ENCODE measurements at regions not wholly inside any gene's neighbourhood (a gene's known extent, or its start where the extent isn't known, plus 50 kb on each side); places are given as distances from the start of the nearest gene placed in this dataset.

DNA sequence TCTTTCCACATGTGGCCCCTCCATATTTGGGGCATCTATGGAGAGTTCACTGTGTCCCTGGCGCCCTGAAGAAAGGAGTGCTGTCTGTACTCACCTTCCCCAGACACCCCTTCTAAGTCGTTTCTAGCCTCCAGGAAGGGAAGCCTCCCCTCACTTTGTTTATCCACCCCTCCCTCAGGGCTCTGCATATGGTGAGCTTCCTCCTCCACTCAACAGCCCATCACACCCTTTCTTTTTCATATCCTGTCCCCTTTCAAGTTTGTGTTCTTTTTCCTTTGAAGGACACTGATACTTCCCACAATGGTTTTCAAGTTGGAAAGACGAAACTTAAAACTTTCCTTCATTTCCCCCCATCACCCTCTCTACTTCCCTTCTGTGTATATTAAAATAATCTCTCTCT is 291.4 kb upstream of the POU3F3 start:
- no peak for DNase-seq (ENCODE audit: low read depth)

GRCh38 chr2:104563398-104563996 is 290.4 kb upstream of the POU3F3 start:
- no peak for DNase-seq (ENCODE audit: low read depth)
- TF ChIP-seq, protein P1, sequence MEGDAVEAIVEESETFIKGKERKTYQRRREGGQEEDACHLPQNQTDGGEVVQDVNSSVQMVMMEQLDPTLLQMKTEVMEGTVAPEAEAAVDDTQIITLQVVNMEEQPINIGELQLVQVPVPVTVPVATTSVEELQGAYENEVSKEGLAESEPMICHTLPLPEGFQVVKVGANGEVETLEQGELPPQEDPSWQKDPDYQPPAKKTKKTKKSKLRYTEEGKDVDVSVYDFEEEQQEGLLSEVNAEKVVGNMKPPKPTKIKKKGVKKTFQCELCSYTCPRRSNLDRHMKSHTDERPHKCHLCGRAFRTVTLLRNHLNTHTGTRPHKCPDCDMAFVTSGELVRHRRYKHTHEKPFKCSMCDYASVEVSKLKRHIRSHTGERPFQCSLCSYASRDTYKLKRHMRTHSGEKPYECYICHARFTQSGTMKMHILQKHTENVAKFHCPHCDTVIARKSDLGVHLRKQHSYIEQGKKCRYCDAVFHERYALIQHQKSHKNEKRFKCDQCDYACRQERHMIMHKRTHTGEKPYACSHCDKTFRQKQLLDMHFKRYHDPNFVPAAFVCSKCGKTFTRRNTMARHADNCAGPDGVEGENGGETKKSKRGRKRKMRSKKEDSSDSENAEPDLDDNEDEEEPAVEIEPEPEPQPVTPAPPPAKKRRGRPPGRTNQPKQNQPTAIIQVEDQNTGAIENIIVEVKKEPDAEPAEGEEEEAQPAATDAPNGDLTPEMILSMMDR (conservative IDR thresholded peaks at IDR 0.05; ENCODE audit: low read depth, low read length): no peak
- H3K4me3 ChIP-seq (ENCODE audit: low read length): no peak overlapping the region

More for the DNA sequence above, 291.4 kb upstream of the POU3F3 start:
- H3K4me3 ChIP-seq (ENCODE audit: low read length): no peak overlapping the region
- TF ChIP-seq, protein P1 (conservative IDR thresholded peaks at IDR 0.05; ENCODE audit: low read depth, low read length): no peak

DNA sequence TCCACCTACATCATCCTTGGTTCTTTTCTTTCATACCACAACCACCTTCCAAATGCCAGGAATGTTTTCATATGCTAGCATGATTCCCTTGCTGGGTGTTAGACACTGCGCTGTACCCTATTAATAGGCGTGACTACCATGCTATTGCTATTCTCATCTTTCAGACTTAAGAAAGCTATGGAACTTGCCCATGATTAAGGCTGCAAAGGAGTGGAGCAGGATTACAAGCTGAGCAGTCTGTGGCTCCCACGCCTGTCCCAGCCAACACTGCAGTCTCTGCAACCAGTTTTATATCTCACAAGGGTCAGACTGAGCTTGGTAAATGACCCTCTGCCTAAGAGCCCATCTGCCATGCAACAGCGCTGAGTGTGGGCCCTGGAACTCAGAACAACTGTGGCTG is 285.7 kb upstream of the POU3F3 start:
- TF ChIP-seq, protein P1 (conservative IDR thresholded peaks at IDR 0.05; ENCODE audit: low read depth, low read length): no peak
- DNase-seq (ENCODE audit: low read depth): no peak
- no peak overlapping the region for H3K4me3 ChIP-seq (ENCODE audit: low read length)

DNA sequence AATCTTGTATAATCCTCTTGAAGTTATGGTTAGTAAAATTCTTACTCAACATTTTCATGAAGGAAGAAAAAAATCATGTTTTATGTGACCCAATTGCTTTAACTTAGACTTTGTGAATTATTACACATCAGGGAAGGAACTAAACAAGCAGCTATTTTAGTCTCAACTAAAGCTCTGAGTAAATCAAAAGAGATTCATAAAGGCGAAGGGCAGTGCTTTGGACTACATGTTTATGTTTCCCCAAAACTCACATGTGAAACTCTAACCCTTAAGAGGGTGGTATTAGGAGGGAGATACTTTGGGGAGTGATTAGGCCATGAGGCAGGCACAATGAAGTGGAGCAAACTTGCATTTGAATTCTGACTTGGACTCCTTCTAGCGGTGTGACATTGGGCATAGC is 283.7 kb upstream of the POU3F3 start:
- H3K4me3 ChIP-seq (ENCODE audit: low read length): no peak overlapping the region
- TF ChIP-seq, protein P1 (conservative IDR thresholded peaks at IDR 0.05; ENCODE audit: low read depth, low read length): no peak
- no peak for DNase-seq (ENCODE audit: low read depth)

GRCh38 chr2:104572834-104573233 is 281.1 kb upstream of the POU3F3 start:
- no peak overlapping the region for H3K4me3 ChIP-seq (ENCODE audit: low read length)
- DNase-seq (ENCODE audit: low read depth): no peak
- TF ChIP-seq, protein P1 (conservative IDR thresholded peaks at IDR 0.05; ENCODE audit: low read depth, low read length): no peak

DNA sequence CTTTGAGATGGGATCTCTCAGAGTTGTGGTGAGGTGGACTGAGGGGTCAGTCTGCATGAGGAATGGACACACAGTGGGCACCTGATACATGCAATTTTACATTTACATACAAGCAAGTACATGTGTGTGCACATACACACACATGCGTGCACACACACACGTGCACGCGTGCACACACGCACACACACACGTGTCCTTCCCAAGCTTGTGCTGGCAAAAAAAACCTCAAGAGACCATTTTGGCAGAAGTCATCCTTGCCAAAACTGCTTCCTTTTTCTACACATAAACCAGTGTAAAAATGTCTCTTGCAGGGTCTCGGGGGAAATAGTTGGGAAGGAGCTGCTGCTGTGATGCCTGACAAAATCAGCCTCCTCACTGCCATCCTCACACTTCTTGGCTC is 279.5 kb upstream of the POU3F3 start:
- no peak for DNase-seq (ENCODE audit: low read depth)
- TF ChIP-seq, protein P1 (conservative IDR thresholded peaks at IDR 0.05; ENCODE audit: low read depth, low read length): no peak
- H3K4me3 ChIP-seq (ENCODE audit: low read length): no peak overlapping the region

- TF ChIP-seq, protein P1 (conservative IDR thresholded peaks at IDR 0.05; ENCODE audit: low read depth, low read length): no peak
- no peak overlapping the region for H3K4me3 ChIP-seq (ENCODE audit: low read length)
- DNase-seq (ENCODE audit: low read depth): no peak
Measured at GRCh38 chr2:104577143-104577542, 276.8 kb upstream of the POU3F3 start.
